ENCODE measurements at regions not wholly inside any gene's neighbourhood (a gene's known extent, or its start where the extent isn't known, plus 50 kb on each side); places are given as distances from the start of the nearest gene placed in this dataset.
"Not testable (repeated sequence)": the region's sequence is repeated elsewhere in the genome, so short reads cannot be mapped to it uniquely, and the experiment has no call there.

DNA sequence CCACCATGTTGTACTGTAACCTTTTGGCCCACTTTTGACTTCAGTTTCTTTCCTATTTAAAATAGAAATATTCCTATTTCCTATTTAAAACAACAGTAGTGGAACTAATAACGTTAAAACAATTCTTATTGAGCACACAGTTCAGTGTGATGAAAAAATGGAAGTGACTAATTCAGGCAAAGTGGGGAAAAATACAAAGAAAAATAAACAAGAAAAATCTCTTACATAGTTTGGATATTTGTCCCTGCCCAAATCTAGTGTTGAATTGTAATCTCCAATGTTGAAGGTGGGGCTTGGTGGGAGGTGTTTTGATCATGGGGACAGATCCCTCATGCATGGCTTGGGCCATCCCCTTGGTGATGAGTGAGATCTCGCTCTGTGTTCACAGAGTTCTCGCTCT is 198.1 kb upstream of the CPHXL start:
- DNase-seq (ENCODE audit: low read depth) = no peak

DNA sequence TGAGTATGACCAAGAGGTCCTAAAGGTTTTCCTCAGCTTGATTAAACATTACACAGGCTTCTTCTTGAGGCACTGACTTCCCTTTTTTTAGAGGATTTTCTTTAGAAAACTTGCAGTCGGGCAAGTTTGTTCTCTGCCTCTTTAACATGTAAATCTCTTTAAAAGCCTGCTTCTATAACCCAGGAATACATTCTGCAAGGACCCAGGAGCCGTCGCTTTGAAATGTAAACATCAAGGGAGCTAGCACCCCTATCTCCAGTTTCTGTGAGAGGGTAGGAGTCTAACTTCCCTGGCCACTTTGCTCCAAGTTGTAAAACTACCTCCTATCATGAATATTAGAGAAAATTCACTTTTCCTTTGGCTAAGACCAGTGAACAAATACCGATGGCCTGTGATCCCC is 201.5 kb upstream of the CPHXL start:
- no peak for DNase-seq (ENCODE audit: low read depth)

DNA sequence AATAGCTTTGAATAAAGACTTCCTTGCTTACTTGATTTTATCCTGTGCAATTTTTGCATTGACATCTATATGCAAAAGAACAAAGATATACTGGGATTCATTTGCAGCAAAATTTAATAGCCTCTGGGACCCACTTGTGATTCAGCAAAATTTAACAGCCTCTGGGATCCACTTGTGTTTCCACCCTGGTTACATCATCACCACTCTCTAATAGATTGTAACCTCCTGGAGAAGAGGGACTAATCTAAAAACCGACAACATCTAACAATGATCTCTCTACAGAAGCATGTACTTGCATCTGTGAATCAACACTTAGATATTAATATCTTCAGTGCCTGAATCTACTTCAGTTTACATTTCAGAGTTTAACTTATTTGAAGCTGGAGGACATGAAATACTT is 202.0 kb upstream of the CPHXL start:
- no peak for DNase-seq (ENCODE audit: low read depth)

DNA sequence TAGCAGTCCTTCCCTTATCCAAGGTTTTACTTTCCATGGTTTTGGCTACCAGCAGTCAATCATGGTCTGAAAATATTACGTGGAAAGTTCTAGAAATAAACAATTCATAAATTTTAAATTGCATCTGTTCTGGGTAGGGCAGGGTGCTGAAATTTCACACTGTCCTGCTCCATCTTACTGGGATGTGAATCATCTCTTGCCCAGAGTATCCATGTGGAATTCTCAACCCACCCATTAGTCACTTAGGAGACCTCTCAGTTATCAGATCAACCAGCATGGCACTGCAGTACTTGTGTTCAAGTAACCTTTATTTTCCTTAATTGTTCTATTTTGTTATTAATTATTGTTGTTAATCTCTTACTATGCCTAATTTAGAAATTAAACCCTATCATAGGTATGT is 202.8 kb upstream of the CPHXL start:
- DNase-seq (ENCODE audit: low read depth) = no peak

- peak; percentile 30 for DNase-seq (ENCODE audit: low read depth)
These were observed 204.8 kb upstream of the CPHXL start for GRCh38 chr16:75931043-75931442.

GRCh38 chr16:75931970-75932369 is 205.7 kb upstream of the CPHXL start:
- no peak for DNase-seq (ENCODE audit: low read depth)

GRCh38 chr16:75938818-75939217 is 212.5 kb upstream of the CPHXL start:
- DNase-seq (ENCODE audit: low read depth) = no peak

DNA sequence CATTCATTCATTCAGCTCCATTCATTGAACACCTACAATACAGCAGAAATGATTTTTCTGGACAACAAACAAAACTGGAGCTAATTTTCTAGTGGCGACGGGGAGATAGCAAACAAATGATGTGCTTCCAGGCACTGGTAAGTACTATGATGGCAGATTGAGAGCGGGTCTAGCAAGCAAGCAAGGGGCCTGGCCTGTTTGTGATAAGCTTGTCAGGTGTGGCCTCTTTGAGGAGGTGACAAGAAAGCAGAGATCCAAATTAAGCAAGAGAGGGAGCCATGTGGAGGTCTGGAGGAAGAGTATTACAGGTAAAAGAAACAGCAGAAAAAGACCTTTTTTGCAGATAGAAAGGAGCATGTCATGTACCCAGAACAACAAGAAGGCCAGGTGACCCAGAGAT is 216.1 kb upstream of the CPHXL start:
- no peak for DNase-seq (ENCODE audit: low read depth)

DNA sequence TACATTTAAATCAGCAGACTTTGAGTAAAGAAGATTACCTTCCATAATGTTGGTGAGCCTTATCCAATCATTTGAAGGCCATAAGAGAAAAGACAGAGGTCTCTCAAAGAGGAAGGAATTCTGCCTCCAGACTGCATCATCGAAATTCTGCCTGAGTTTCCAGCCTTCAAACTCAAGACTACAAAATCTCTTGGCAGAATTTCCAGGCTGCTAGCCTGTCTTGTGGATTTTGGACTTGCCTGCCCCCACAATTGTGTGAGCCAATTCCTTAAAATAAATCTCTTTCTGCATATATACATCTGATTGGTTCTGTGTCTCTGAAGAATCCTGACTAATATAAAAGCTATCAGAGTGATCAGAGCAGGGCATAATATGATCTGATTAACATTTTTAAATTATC is 216.6 kb upstream of the CPHXL start:
- peak; percentile 2 for DNase-seq (ENCODE audit: low read depth)

- no peak for DNase-seq (ENCODE audit: low read depth)
These were observed 217.6 kb upstream of the CPHXL start for GRCh38 chr16:75943705-75944514.

GRCh38 chr16:75945916-75946457 is 219.7 kb upstream of the CPHXL start:
- DNase-seq (ENCODE audit: low read depth) = no peak

DNA sequence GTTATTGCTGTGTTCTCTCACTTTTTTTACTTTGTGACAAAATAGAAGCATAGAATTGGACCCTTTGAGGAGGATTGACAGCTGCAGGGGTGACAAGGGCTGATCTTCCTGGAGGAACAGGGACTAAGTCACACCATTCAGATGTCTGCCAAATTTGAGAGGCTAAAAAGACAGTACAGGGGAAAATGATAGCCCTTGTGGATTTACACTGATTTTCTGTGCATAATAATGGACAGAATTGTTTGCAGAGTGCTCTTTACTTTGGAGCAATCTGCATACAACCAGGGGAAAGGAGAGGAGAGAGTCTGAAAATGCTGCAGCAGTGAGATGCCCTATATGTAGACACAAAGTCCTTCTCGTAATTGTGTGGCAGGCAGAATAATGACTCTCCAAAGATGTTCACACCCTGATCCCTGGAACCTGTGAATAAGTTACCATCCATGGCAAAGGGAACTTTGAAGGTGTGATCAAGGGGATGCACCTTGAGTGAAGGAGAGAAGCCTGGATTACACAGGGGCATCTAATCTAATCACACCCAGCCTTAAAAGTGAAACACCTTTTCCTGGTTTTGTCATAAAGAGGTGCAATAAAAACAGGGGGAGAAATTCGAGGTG is 221.4 kb upstream of the CPHXL start:
- no peak for DNase-seq (ENCODE audit: low read depth)

DNA sequence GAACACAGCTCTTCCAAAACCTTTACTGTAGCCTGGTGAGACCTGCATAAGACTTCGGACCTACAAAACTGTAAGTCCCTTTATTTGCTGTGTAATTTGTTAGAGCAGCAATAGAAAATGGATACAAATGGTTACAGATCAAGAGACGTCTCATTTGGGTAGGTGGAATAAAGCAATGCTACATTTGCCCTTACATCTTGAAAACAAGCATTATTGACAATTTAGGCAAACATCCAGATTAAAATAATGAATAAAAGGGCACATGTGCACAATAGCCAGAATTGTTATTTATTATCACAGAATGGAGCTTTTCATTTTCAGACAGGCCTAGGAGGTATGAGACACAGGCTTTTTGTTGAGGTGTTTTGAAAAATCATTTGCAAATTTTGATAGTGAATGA is 222.2 kb upstream of the CPHXL start:
- DNase-seq (ENCODE audit: low read depth) = no peak

GRCh38 chr16:75948886-75949285 is 222.6 kb upstream of the CPHXL start:
- DNase-seq (ENCODE audit: low read depth) = no peak

- DNase-seq (ENCODE audit: low read depth) = no peak
These were observed 225.8 kb upstream of the CPHXL start for GRCh38 chr16:75952124-75952523.

DNA sequence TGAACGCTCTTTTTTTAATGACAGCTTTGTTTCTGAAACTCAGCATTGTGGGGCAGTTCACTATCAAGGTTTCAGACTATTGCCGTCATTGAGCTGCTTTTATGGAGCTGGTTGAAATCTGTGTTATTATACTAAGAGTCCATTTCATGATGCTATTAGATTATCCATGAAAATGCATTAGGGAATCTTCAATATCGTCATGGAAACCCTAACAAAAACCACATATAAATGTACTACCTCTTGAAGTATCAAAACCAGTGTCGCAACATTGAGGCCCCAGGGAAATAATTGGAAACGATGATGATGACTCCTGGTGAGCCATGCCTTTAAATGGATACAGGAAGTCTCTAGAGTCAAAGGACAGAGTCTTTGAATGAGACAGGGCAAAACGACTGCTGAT is 231.6 kb upstream of the CPHXL start:
- DNase-seq (ENCODE audit: low read depth) = no peak

DNA sequence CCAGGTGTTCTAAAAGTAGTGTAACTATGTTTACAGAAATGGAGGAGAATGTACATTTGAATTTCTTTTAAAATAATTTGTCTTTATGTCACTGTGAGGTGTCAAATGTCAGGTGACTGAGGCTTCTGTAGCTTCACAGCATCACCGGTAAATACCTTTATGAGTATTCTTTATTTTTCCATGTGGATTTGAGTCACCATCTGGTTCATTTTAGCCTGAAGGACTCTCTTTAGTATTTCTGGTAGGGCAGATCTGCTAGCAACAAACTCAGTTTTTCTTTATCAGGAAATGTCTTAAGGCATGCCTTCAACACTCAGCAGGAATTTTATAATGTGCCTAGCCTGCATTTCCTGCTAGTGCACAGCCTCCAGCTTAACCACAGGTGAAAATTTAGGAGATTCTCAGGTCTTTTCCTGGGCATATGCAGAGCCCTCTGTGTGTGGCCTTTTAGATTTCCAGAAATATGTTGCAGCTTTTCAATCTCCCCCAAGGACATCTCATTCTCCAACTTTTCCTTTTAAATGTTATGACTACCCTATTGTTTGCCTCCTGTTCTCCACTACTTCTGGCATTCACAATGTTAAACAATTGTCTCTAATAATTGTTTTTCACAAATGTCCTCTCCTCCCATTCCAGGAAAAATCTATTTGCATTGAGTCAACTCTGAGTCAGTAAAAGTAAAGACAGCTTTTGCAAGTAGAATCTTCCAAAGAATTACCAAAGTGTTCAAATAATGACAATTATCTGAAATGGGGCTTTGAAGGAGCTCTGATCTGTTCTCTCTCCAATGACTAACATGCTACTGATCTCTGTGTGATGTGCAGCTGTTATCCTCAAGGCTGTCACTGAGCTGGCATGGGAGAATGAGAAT is 239.4 kb upstream of the CPHXL start:
- no peak for DNase-seq (ENCODE audit: low read depth)

DNA sequence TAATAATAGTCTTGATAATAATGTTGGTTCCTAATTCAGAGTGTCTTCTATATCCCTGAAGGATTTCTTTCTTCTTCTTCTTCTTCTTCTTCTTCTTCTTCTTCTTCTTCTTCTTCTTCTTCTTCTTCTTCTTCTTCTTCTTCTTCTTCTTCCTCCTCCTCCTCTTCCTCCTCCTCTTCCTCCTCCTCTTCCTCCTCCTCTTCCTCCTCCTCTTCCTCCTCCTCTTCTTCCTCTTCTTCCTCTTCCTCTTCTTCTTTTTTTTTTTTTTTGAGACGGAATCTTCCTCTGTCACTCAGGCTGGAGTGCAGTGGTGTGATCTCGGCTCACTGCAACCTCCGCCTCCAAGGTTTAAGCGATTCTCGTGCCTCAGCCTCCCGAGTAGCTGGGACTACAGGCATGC is 242.8 kb upstream of the CPHXL start:
- not testable (repeated sequence) for DNase-seq (ENCODE audit: low read depth)

DNA sequence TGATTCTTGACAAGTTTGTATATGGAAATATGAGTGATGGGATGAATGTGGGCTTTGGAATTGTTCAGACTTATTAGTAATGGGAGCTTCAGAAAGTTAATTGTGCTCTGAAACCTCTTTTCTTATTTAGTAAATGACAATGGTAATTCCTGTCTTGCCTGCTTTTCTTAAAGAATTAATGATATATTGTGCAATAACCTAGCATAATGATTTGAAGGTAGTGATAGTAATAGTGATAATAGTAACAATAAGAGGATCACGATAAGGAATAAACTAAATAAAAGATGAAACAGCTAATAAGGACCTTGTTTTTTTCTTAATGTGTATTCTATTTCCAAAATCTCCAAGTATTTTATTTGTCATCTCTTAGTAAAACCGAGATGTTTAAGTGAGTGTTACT is 245.0 kb upstream of the CPHXL start:
- DNase-seq (ENCODE audit: low read depth) = no peak

DNA sequence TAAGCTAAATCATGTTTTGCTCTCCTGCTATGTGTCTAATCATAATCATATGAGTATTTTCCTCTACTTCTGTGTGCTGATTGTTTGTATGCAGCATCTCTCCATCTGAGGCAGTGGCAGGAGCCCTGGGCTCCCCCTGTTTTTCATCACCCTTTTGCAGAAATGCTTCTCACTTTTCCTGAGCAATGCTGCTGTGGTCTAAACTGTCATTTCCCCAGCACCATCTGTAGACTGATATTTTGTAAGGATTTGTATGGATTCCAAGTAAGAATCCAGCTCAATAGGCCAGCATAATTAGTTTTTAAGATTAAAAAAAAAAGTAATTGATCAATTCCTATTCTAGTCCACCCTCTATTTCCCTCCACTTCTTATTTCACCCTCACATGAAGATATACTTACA is 257.0 kb upstream of the CPHXL start:
- DNase-seq (ENCODE audit: low read depth) = no peak

- DNase-seq (ENCODE audit: low read depth) = no peak
These were observed 257.6 kb upstream of the CPHXL start for GRCh38 chr16:75983741-75984381.

- DNase-seq (ENCODE audit: low read depth) = no peak
These were observed 261.0 kb upstream of the CPHXL start for GRCh38 chr16:75987323-75987722.

Measured in stromal cell of bone marrow (primary cell).